HT1080 (cell line): ENCODE measurements at regions not wholly inside any gene's neighbourhood (a gene's known extent, or its start where the extent isn't known, plus 50 kb on each side); places are given as distances from the start of the nearest gene placed in this dataset.

Source experiments
- DNase-seq: peaks from one replicate; pipeline ENCODE4 v3.0.0-alpha.2; 2015; ENCODE audit warnings: low read depth

- no peak for DNase-seq
These were observed 96.1 kb upstream of the NXT1 start for GRCh38 chr20:23254505-23254904.

GRCh38 chr20:23254034-23254433, 96.6 kb upstream of the NXT1 start:
- DNase-seq: no peak

GRCh38 chr20:23253524-23253923, 97.1 kb upstream of the NXT1 start:
- no peak for DNase-seq

GRCh38 chr20:23251779-23252178, 98.8 kb upstream of the NXT1 start:
- no peak for DNase-seq

GRCh38 chr20:23249541-23249940, 101.0 kb upstream of the NXT1 start:
- DNase-seq: no peak

GRCh38 chr20:23248461-23248882, 102.1 kb upstream of the NXT1 start:
- no peak for DNase-seq

- no peak for DNase-seq
These were observed 103.6 kb upstream of the NXT1 start for GRCh38 chr20:23246717-23247664.

GRCh38 chr20:23245553-23246181, 104.9 kb upstream of the NXT1 start:
- DNase-seq: peak; percentile 34

GRCh38 chr20:23244916-23245552, 105.6 kb upstream of the NXT1 start:
- DNase-seq: no peak

GRCh38 chr20:23244156-23244915, 106.3 kb upstream of the NXT1 start:
- no peak for DNase-seq

GRCh38 chr20:23243791-23244155, 106.8 kb upstream of the NXT1 start:
- DNase-seq: no peak

GRCh38 chr20:23242556-23243180, 107.9 kb upstream of the NXT1 start:
- DNase-seq: no peak

- no peak for DNase-seq
These were observed 108.5 kb upstream of the NXT1 start for GRCh38 chr20:23242104-23242503.

- no peak for DNase-seq
These were observed 109.2 kb upstream of the NXT1 start for GRCh38 chr20:23241416-23241815.

- DNase-seq: no peak
These were observed 110.1 kb upstream of the NXT1 start for GRCh38 chr20:23240519-23240918.

GRCh38 chr20:23237201-23237600, 113.4 kb upstream of the NXT1 start:
- no peak for DNase-seq

- peak; percentile 31 for DNase-seq
These were observed 115.2 kb upstream of the NXT1 start for GRCh38 chr20:23235173-23236027.

- no peak for DNase-seq
These were observed 116.1 kb upstream of the NXT1 start for GRCh38 chr20:23234311-23235078.

GRCh38 chr20:23233341-23233740, 117.2 kb upstream of the NXT1 start:
- DNase-seq: no peak
